ENCODE measurements at regions not wholly inside any gene's neighbourhood (a gene's known extent, or its start where the extent isn't known, plus 50 kb on each side); places are given as distances from the start of the nearest gene placed in this dataset.

DNA sequence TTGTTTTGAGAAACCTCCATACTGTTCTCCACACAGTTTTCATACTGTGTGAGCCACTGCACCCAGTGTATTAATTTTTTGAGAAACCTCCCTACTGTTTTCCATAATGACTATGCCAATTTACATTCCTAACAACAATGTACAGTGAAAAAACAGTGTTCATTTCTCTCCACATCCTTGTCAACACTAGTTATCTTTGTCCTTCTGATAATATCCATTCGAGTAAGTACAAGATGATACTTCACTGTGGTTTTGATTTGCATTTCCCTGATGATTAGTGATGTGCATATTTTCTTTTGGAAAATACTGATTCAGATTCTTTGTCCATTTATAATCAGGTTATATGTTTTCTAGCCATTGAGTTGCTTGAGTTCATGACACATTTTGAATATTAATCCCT is 462.0 kb downstream of the CDH11 start:
- Histone ChIP-seq H2AFZ (ENCODE audit: low read length) (no peak overlapping the region), H3K79me2 (ENCODE audit: insufficient read depth, low read length) (no peaks in the 10 kb centered on the region), H3K4me2 (ENCODE audit: insufficient read depth, low read length) (no peak overlapping the region), H3K9me3 (ENCODE audit: low read depth, low read length) (no peaks in the 10 kb centered on the region), H3K27me3 (ENCODE audit: insufficient read depth, low read length) (no peaks in the 10 kb centered on the region), H4K20me1 (ENCODE audit: insufficient read depth, low read length) (no peaks in the 10 kb centered on the region), H3K4me1 (ENCODE audit: insufficient read depth, low read length) (peaks cover 13% of the 10 kb centered on the region), H3K36me3 (ENCODE audit: insufficient read depth, low read length) (no peaks in the 10 kb centered on the region), H3K4me3 (ENCODE audit: insufficient read depth, low read length) (no peak overlapping the region), H3K27ac (ENCODE audit: low read depth, low read length) (no peak overlapping the region)
- TF ChIP-seq, protein P1, sequence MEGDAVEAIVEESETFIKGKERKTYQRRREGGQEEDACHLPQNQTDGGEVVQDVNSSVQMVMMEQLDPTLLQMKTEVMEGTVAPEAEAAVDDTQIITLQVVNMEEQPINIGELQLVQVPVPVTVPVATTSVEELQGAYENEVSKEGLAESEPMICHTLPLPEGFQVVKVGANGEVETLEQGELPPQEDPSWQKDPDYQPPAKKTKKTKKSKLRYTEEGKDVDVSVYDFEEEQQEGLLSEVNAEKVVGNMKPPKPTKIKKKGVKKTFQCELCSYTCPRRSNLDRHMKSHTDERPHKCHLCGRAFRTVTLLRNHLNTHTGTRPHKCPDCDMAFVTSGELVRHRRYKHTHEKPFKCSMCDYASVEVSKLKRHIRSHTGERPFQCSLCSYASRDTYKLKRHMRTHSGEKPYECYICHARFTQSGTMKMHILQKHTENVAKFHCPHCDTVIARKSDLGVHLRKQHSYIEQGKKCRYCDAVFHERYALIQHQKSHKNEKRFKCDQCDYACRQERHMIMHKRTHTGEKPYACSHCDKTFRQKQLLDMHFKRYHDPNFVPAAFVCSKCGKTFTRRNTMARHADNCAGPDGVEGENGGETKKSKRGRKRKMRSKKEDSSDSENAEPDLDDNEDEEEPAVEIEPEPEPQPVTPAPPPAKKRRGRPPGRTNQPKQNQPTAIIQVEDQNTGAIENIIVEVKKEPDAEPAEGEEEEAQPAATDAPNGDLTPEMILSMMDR (IDR thresholded peaks at IDR 0.05; ENCODE audit: extremely low read depth, low read depth, low read length) = no peak
- DNase-seq (ENCODE audit: insufficient read length, low spot score, missing footprints) = no peak

GRCh38 chr16:64657316-64658011 is 464.4 kb downstream of the CDH11 start:
- Histone ChIP-seq H3K36me3 (ENCODE audit: insufficient read depth, low read length) (no peaks in the 10 kb centered on the region), H4K20me1 (ENCODE audit: insufficient read depth, low read length) (no peaks in the 10 kb centered on the region), H3K9me3 (ENCODE audit: low read depth, low read length) (no peaks in the 10 kb centered on the region), H3K4me3 (ENCODE audit: insufficient read depth, low read length) (no peak overlapping the region), H2AFZ (ENCODE audit: low read length) (no peak overlapping the region), H3K4me1 (ENCODE audit: insufficient read depth, low read length) (peaks cover 25% of the 10 kb centered on the region), H3K79me2 (ENCODE audit: insufficient read depth, low read length) (no peaks in the 10 kb centered on the region), H3K27ac (ENCODE audit: low read depth, low read length) (peak overlapping the region; percentile 64), H3K4me2 (ENCODE audit: insufficient read depth, low read length) (peak overlapping the region; percentile 20), H3K27me3 (ENCODE audit: insufficient read depth, low read length) (no peaks in the 10 kb centered on the region)
- peak; percentile 46 for DNase-seq (ENCODE audit: insufficient read length, low spot score, missing footprints)
- TF ChIP-seq, protein P1 (IDR thresholded peaks at IDR 0.05; ENCODE audit: extremely low read depth, low read depth, low read length) = no peak

- Histone ChIP-seq H3K36me3 (ENCODE audit: insufficient read depth, low read length) (no peaks in the 10 kb centered on the region), H3K4me3 (ENCODE audit: insufficient read depth, low read length) (no peak overlapping the region), H4K20me1 (ENCODE audit: insufficient read depth, low read length) (no peaks in the 10 kb centered on the region), H3K27me3 (ENCODE audit: insufficient read depth, low read length) (no peaks in the 10 kb centered on the region), H3K79me2 (ENCODE audit: insufficient read depth, low read length) (no peaks in the 10 kb centered on the region), H3K27ac (ENCODE audit: low read depth, low read length) (no peak overlapping the region), H2AFZ (ENCODE audit: low read length) (no peak overlapping the region), H3K4me1 (ENCODE audit: insufficient read depth, low read length) (peaks cover 25% of the 10 kb centered on the region), H3K4me2 (ENCODE audit: insufficient read depth, low read length) (no peak overlapping the region), H3K9me3 (ENCODE audit: low read depth, low read length) (no peaks in the 10 kb centered on the region)
- no peak for DNase-seq (ENCODE audit: insufficient read length, low spot score, missing footprints)
- TF ChIP-seq, protein P1 (IDR thresholded peaks at IDR 0.05; ENCODE audit: extremely low read depth, low read depth, low read length) = no peak
Measured at GRCh38 chr16:64656471-64656870, 465.4 kb downstream of the CDH11 start.

DNA sequence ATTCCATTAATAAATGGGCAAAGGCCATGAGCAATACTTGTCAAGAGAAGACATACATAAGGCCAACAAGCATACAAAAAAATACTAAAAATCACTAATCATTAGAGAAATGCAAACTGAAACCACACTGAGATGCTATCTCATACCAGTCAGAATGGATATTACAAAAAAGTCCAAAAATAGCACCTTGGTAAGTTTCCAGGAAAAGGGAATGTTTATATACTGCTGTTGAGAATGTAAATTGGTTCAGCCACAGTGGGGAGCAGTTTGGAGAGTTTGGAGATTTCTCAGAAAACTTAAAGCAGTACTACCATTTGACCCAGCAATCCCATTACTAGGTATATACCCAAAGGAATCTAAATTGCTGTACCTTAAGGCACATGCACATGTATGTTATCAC is 467.7 kb downstream of the CDH11 start:
- Histone ChIP-seq H4K20me1 (ENCODE audit: insufficient read depth, low read length) (no peaks in the 10 kb centered on the region), H3K4me2 (ENCODE audit: insufficient read depth, low read length) (no peak overlapping the region), H3K36me3 (ENCODE audit: insufficient read depth, low read length) (no peaks in the 10 kb centered on the region), H3K9me3 (ENCODE audit: low read depth, low read length) (no peaks in the 10 kb centered on the region), H3K4me1 (ENCODE audit: insufficient read depth, low read length) (peaks cover 25% of the 10 kb centered on the region), H3K79me2 (ENCODE audit: insufficient read depth, low read length) (no peaks in the 10 kb centered on the region), H3K27me3 (ENCODE audit: insufficient read depth, low read length) (no peaks in the 10 kb centered on the region), H3K27ac (ENCODE audit: low read depth, low read length) (peak overlapping the region; percentile 19), H2AFZ (ENCODE audit: low read length) (no peak overlapping the region), H3K4me3 (ENCODE audit: insufficient read depth, low read length) (no peak overlapping the region)
- TF ChIP-seq, protein P1 (IDR thresholded peaks at IDR 0.05; ENCODE audit: extremely low read depth, low read depth, low read length) = peak; percentile 9
- no peak for DNase-seq (ENCODE audit: insufficient read length, low spot score, missing footprints)

Measured in osteoblast (primary cell).